NCI-H69 (cell line): ENCODE measurements at regions not wholly inside any gene's neighbourhood (a gene's known extent, or its start where the extent isn't known, plus 50 kb on each side); places are given as distances from the start of the nearest gene placed in this dataset.
A peak's percentile ranks its signal among the peaks of the same experiment; 100 is the strongest.

ENCODE experiments used
- DNase-seq: peaks from one replicate; lab custom pipeline; 2025; lab: John Stamatoyannopoulos, UW

GRCh38 chr15:81589671-81590070 is 215.7 kb upstream of the TMC3 start:
- no peak for DNase-seq

- peak; percentile 30 for DNase-seq
Measured at GRCh38 chr15:81575436-81576123, 201.6 kb upstream of the TMC3 start.

GRCh38 chr15:81573098-81573746 is 199.2 kb upstream of the TMC3 start:
- DNase-seq: no peak

GRCh38 chr15:81572190-81572589 is 198.2 kb upstream of the TMC3 start:
- no peak for DNase-seq

- DNase-seq: peak; percentile 4
Measured at GRCh38 chr15:81569286-81570080, 195.5 kb upstream of the TMC3 start.

GRCh38 chr15:81567924-81568323 is 193.9 kb upstream of the TMC3 start:
- no peak for DNase-seq

GRCh38 chr15:81562986-81563385 is 189.0 kb upstream of the TMC3 start:
- no peak for DNase-seq

GRCh38 chr15:81560405-81560804 is 186.4 kb upstream of the TMC3 start:
- DNase-seq: no peak

GRCh38 chr15:81558056-81558455 is 184.0 kb upstream of the TMC3 start:
- no peak for DNase-seq

GRCh38 chr15:81555346-81555745 is 181.3 kb upstream of the TMC3 start:
- DNase-seq: no peak

GRCh38 chr15:81548365-81549130 is 174.5 kb upstream of the TMC3 start:
- no peak for DNase-seq

- no peak for DNase-seq
Measured at GRCh38 chr15:81547521-81548132, 173.6 kb upstream of the TMC3 start.

GRCh38 chr15:81544385-81544784 is 170.4 kb upstream of the TMC3 start:
- DNase-seq: no peak

- DNase-seq: no peak
Measured at GRCh38 chr15:81540909-81541308, 166.9 kb upstream of the TMC3 start.

- no peak for DNase-seq
Measured at GRCh38 chr15:81536356-81536755, 162.3 kb upstream of the TMC3 start.

GRCh38 chr15:81534124-81534523 is 160.1 kb upstream of the TMC3 start:
- DNase-seq: no peak

- no peak for DNase-seq
Measured at GRCh38 chr15:81532001-81532400, 158.0 kb upstream of the TMC3 start.

- no peak for DNase-seq
Measured at GRCh38 chr15:81531109-81531592, 157.1 kb upstream of the TMC3 start.

- DNase-seq: no peak
Measured at GRCh38 chr15:81530271-81530691, 156.3 kb upstream of the TMC3 start.

- peak; percentile 8 for DNase-seq
Measured at GRCh38 chr15:81529481-81529880, 155.5 kb upstream of the TMC3 start.

- DNase-seq: no peak
Measured at GRCh38 chr15:81526029-81526428, 152.0 kb upstream of the TMC3 start.

- DNase-seq: no peak
Measured at GRCh38 chr15:81524496-81524895, 150.5 kb upstream of the TMC3 start.
